Esophagus muscularis mucosa (tissue), 4 donors: ENCODE measurements at regions not wholly inside any gene's neighbourhood (a gene's known extent, or its start where the extent isn't known, plus 50 kb on each side); places are given as distances from the start of the nearest gene placed in this dataset.

Experiments
- DNase-seq: peaks from one replicate; pipeline ENCODE4 v3.0.0-alpha.2; 2017; ENCODE audit errors: extremely low spot score
- H3K27ac ChIP-seq, 4 donors: fragments of 200-600 bp; sonication (generic); replicated peaks in 1 of 4; 1 replicate in 3 of 4; 2 replicates in 1 of 4; pipeline ENCODE4 v1.5.1; 2016 to 2019; ENCODE audit warnings: mild to moderate bottlenecking in 1 of 4
- H3K27me3 ChIP-seq, 4 donors: fragments of 200-600 bp; sonication (generic); one replicate each; pipeline versions ENCODE4 v1.5.1 to v1.6.0; 2016 to 2019
- H3K36me3 ChIP-seq, 4 donors: fragments of 200-600 bp; sonication (generic); one replicate each; pipeline ENCODE4 v1.5.1; 2016 to 2019
- H3K4me1 ChIP-seq, 4 donors: fragments of 200-600 bp; sonication (generic); one replicate each; pipeline ENCODE4 v1.5.1; 2016 to 2019
- H3K4me3 ChIP-seq, 4 donors: fragments of 200-600 bp; sonication (generic); 1 replicate in 2 of 4; 2 replicates in 2 of 4; pipeline ENCODE4 v1.5.1; 2016 to 2019; ENCODE audit warnings: mild to moderate bottlenecking in 4 of 4, moderate library complexity in 1 of 4
- H3K9me3 ChIP-seq, 4 donors: fragments of 200-600 bp; sonication (generic); 1 replicate in 3 of 4; 2 replicates in 1 of 4; pipeline ENCODE4 v1.5.1; 2016 to 2019
- CTCF ChIP-seq, 3 experiments: fragments of 200-600 bp in 2 of 3; fragments of 450-650 bp in 1 of 3; sonication (generic) in 2 of 3; IDR thresholded peaks; one replicate each; pipeline ENCODE4 v1.5.1; 2017 to 2019; ENCODE audit warnings: antibody characterized with exemption in 3 of 3, mild to moderate bottlenecking in 2 of 3, moderate library complexity in 1 of 3
- EP300 ChIP-seq: sonication (generic); formaldehyde crosslinking; IDR thresholded peaks from one replicate; pipeline ENCODE4 v1.6.1; 2017; ENCODE audit warnings: antibody characterized with exemption
- POLR2A ChIP-seq: fragments of 450-650 bp; IDR thresholded peaks from one replicate; pipeline ENCODE4 v1.6.1; 2017; ENCODE audit warnings: antibody characterized with exemption, moderate library complexity, mild to moderate bottlenecking, low read depth
- POLR2AphosphoS5 ChIP-seq, 2 donors: sonication (generic); formaldehyde crosslinking; IDR thresholded peaks; one replicate each; pipeline ENCODE4 v1.6.1; 2017; ENCODE audit warnings: antibody characterized with exemption in 2 of 2
- WGBS: methylation state at CpG from one replicate; pipeline ENCODE4 v1.1.5; 2018; 5-methylcytosine and 5-hydroxymethylcytosine counted together
- intact Hi-C: fragments of 100-400 bp; cut with DNase I; formaldehyde crosslinking; loops from one replicate; pipeline ENCODE4 v1.15.1; 2023

- Histone ChIP-seq H3K4me1 (peaks cover 0 to 48% (median 38%) of the 10 kb centered on the region in 4 donors), H3K9me3 (no peaks in the 10 kb centered on the region), H3K27ac (no peak overlapping the region), H3K36me3 (no peaks in the 10 kb centered on the region), H3K4me3 (no peak overlapping the region), H3K27me3 (no peaks in the 10 kb centered on the region)
- TF ChIP-seq EP300: no peak
- TF ChIP-seq CTCF (IDR thresholded peaks at IDR 0.05): no peak
- no peak for TF ChIP-seq POLR2A
- TF ChIP-seq POLR2AphosphoS5 (IDR thresholded peaks at IDR 0.05): no peak
- no peak for DNase-seq
- intact Hi-C loops: no loop called here
These were observed 77.8 kb downstream of the RDH14 start for GRCh38 chr2:18482666-18483065.

DNA sequence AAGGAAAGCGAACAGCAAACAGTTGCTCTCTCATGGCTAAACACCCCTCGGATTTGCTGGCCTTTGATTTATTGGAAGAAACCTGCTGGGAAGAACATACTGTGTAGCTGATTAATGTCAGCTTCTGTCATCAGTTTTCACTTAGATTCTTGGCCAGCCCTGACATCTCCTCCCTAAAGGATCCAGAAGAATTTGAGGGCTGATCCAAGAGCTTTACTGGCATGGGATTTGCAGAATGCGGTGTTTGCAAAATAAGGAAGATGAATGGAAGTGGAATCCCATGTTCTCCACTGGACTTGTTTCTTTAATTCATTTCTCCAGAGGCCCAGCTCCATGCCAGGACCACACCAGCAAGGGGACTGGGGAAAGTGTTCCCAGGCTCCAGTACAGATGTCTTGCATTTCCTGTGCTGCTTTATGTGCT lies 80.5 kb downstream of the RDH14 start:
- H3K27ac ChIP-seq: peak overlapping the region; percentile 21 to 62 (median 52)

DNA sequence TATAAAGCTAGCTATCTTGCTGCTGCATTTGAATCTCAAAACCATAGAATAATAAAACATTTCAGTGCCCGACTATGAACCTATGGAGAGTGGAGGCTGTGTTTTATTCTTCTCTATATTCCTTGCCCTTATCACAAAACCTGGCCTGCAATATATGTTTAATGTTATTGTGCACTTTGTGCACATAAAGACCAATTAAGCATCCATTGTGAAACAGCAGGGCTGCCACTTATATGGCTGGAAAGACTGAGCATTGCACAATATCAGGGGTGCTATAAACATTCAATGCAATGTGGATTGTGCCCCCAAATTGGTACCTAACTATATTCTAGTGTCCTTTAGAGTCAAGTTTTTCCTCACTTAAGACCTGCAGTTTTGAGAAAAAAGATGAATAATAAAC lies 83.2 kb downstream of the RDH14 start:
- H3K9me3 ChIP-seq: no peaks in the 10 kb centered on the region
- H3K4me3 ChIP-seq: no peak overlapping the region
- H3K27me3 ChIP-seq: no peaks in the 10 kb centered on the region
- intact Hi-C loops: no loop called here
- H3K27ac ChIP-seq: no peak overlapping the region
- 87% methylated on average over 1 of the region's 1 CpG for WGBS
- H3K4me1 ChIP-seq: peaks cover 9 to 62% (median 52%) of the 10 kb centered on the region in 4 donors
- TF ChIP-seq POLR2AphosphoS5 (IDR thresholded peaks at IDR 0.05): no peak
- no peak for TF ChIP-seq POLR2A
- TF ChIP-seq EP300: no peak
- no peak for TF ChIP-seq CTCF (IDR thresholded peaks at IDR 0.05)
- DNase-seq: no peak
- no peaks in the 10 kb centered on the region for H3K36me3 ChIP-seq

More for the DNA sequence above, 80.5 kb downstream of the RDH14 start:
- 31% methylated on average over 3 of the region's 3 CpGs for WGBS
- Histone ChIP-seq H3K4me3 (no peak overlapping the region), H3K9me3 (no peaks in the 10 kb centered on the region), H3K36me3 (no peaks in the 10 kb centered on the region), H3K4me1 (peaks cover 0 to 52% (median 34%) of the 10 kb centered on the region in 4 donors), H3K27me3 (no peaks in the 10 kb centered on the region)
- DNase-seq: no peak
- intact Hi-C loops: no loop called here
- TF ChIP-seq EP300: no peak
- peak; percentile 47 to 60 for TF ChIP-seq POLR2AphosphoS5 (IDR thresholded peaks at IDR 0.05)

DNA sequence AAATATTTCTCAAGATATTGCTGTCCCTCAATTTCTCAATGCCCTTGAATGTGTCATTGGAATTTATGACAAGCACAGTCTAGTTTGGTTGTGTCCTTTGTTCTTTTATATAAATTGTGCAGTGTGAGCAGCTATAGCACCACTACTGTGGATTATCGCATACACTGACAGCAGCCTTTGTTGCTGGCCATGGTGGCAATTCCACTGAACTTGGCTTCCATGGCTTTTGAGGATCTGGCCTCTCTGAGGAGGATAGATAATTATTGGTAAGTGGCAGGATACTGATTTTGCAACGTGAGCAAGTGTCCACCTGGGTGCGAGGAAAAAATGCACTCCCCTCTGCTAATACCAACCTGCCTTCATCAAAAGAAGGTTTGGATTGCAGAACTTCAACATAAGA lies 84.0 kb downstream of the RDH14 start:
- Histone ChIP-seq H3K27ac (no peak overlapping the region), H3K36me3 (no peaks in the 10 kb centered on the region), H3K9me3 (no peaks in the 10 kb centered on the region), H3K4me1 (peaks cover 9 to 63% (median 51%) of the 10 kb centered on the region in 4 donors), H3K27me3 (no peaks in the 10 kb centered on the region), H3K4me3 (no peak overlapping the region)
- TF ChIP-seq POLR2A: no peak
- TF ChIP-seq EP300: no peak
- no peak for TF ChIP-seq CTCF (IDR thresholded peaks at IDR 0.05)
- TF ChIP-seq POLR2AphosphoS5 (IDR thresholded peaks at IDR 0.05): no peak
- no peak for DNase-seq
- intact Hi-C loops: no loop called here
- WGBS: 95% methylated on average over 3 of the region's 3 CpGs

- 91% methylated on average over 2 of the region's 2 CpGs for WGBS
- Histone ChIP-seq H3K9me3 (no peaks in the 10 kb centered on the region), H3K27me3 (no peaks in the 10 kb centered on the region), H3K36me3 (no peaks in the 10 kb centered on the region), H3K4me1 (peaks cover 9 to 60% (median 50%) of the 10 kb centered on the region in 4 donors), H3K4me3 (no peak overlapping the region), H3K27ac (peak overlapping the region in 2 of 4 donors; percentile 62 to 77)
- DNase-seq: no peak
- no peak for TF ChIP-seq POLR2A
- no peak for TF ChIP-seq POLR2AphosphoS5 (IDR thresholded peaks at IDR 0.05)
- TF ChIP-seq CTCF (IDR thresholded peaks at IDR 0.05): no peak
- no peak for TF ChIP-seq EP300
- intact Hi-C loops: no loop called here
These were observed 84.6 kb downstream of the RDH14 start for GRCh38 chr2:18475884-18476283.
